Stimulated activated CD8-positive, alpha-beta memory T cell treated with anti-CD3 and anti-CD28 coated beads, Interleukin-15, amount 100 ng/mL, for 48 hours (primary cell): ENCODE measurements at regions not wholly inside any gene's neighbourhood (a gene's known extent, or its start where the extent isn't known, plus 50 kb on each side); places are given as distances from the start of the nearest gene placed in this dataset.
"Not testable (repeated sequence)": the region's sequence is repeated elsewhere in the genome, so short reads cannot be mapped to it uniquely, and the experiment has no call there.

Source experiments
- DNase-seq, 2 donors: peaks; one replicate each; pipeline ENCODE4 v3.0.0-alpha.2; 2020; ENCODE audit warnings: low read depth in 2 of 2

- DNase-seq = no peak
These were observed 102.3 kb upstream of the IPO9 start for GRCh38 chr1:201726700-201727099.

- DNase-seq = no peak
These were observed 100.2 kb upstream of the IPO9 start for GRCh38 chr1:201728731-201729130.

GRCh38 chr1:201729973-201730608 is 98.9 kb upstream of the IPO9 start:
- no peak for DNase-seq

- DNase-seq = no peak
These were observed 98.3 kb upstream of the IPO9 start for GRCh38 chr1:201730611-201731010.

- no peak for DNase-seq
These were observed 97.8 kb upstream of the IPO9 start for GRCh38 chr1:201731142-201731541.

GRCh38 chr1:201731592-201731991 is 97.4 kb upstream of the IPO9 start:
- no peak for DNase-seq

- DNase-seq = no peak
These were observed 96.6 kb upstream of the IPO9 start for GRCh38 chr1:201732351-201732750.

- not testable (repeated sequence) for DNase-seq
These were observed 94.7 kb upstream of the IPO9 start for GRCh38 chr1:201734221-201734620.

- no peak for DNase-seq
These were observed 94.2 kb upstream of the IPO9 start for GRCh38 chr1:201734786-201735185.

GRCh38 chr1:201736707-201737320 is 92.1 kb upstream of the IPO9 start:
- no peak for DNase-seq

- DNase-seq = no peak
These were observed 91.5 kb upstream of the IPO9 start for GRCh38 chr1:201737352-201738060.

GRCh38 chr1:201739080-201739479 is 89.9 kb upstream of the IPO9 start:
- no peak for DNase-seq

- peak; percentile 15 to 36 for DNase-seq
These were observed 89.4 kb upstream of the IPO9 start for GRCh38 chr1:201739492-201740085.

GRCh38 chr1:201740086-201740541 is 88.8 kb upstream of the IPO9 start:
- DNase-seq = no peak

GRCh38 chr1:201740670-201741111 is 88.3 kb upstream of the IPO9 start:
- DNase-seq = no peak

- no peak for DNase-seq
These were observed 87.1 kb upstream of the IPO9 start for GRCh38 chr1:201741763-201742342.

- no peak for DNase-seq
These were observed 86.5 kb upstream of the IPO9 start for GRCh38 chr1:201742476-201742875.

GRCh38 chr1:201742955-201743805 is 85.8 kb upstream of the IPO9 start:
- DNase-seq = no peak

GRCh38 chr1:201745023-201745422 is 83.9 kb upstream of the IPO9 start:
- no peak for DNase-seq

GRCh38 chr1:201746156-201746555 is 82.8 kb upstream of the IPO9 start:
- DNase-seq = no peak

- DNase-seq = no peak
These were observed 81.7 kb upstream of the IPO9 start for GRCh38 chr1:201747261-201747660.
